B cell (primary cell): ENCODE measurements at regions not wholly inside any gene's neighbourhood (a gene's known extent, or its start where the extent isn't known, plus 50 kb on each side); places are given as distances from the start of the nearest gene placed in this dataset.

Source experiments
- ATAC-seq: fragments of 200-7000 bp; cut with Tn5 transposase; one replicate; pipeline ENCODE4 v1.10.0; 2021; ENCODE audit warnings: low read depth, mild to moderate bottlenecking, moderate number of reproducible peaks, moderate library complexity
- CTCF ChIA-PET: fragments of 350-600 bp; sonication (Branson Sonifier 250); formaldehyde crosslinking; loops from one replicate; lab custom pipeline; 2021; ENCODE audit warnings: antibody characterized with exemption, inconsistent platforms; lab: Charles Lee
- POLR2A ChIA-PET: fragments of 350-600 bp; sonication (Branson Sonifier 250); formaldehyde crosslinking; loops from one replicate; lab custom pipeline; 2021; ENCODE audit warnings: antibody characterized with exemption; lab: Charles Lee
- DNase-seq: peaks from one replicate; pipeline ENCODE4 v3.0.0; 2013
- H2AFZ ChIP-seq: 2 replicates; pipeline ENCODE4 v1.6.1; 2012; ENCODE audit warnings: mild to moderate bottlenecking, low read depth, low read length; ENCODE audit not compliant: insufficient read depth, poor library complexity, severe bottlenecking
- H3K27ac ChIP-seq, 2 donors: 1 replicate in 1 of 2; 2 replicates in 1 of 2; pipeline ENCODE4 v1.5.1; 2012 to 2013; ENCODE audit warnings: low read length in 2 of 2, mild to moderate bottlenecking in 2 of 2, moderate library complexity in 1 of 2
- H3K27me3 ChIP-seq, 4 experiments: fragments of 200-600 bp in 1 of 4; sonication (generic) in 1 of 4; replicated peaks in 1 of 4; 1 replicate in 2 of 4; 2 replicates in 2 of 4; pipeline versions ENCODE4 v1.6.1 to v1.7.0; 2013 to 2016; ENCODE audit warnings: low read length in 3 of 4, mild to moderate bottlenecking in 2 of 4, mixed read lengths in 1 of 4, moderate library complexity in 1 of 4; ENCODE audit not compliant: insufficient read depth in 4 of 4, control insufficient read depth in 3 of 4; ENCODE audit errors: control extremely low read depth in 1 of 4
- H3K36me3 ChIP-seq, 2 experiments: replicated peaks in 1 of 2; 1 replicate in 1 of 2; 2 replicates in 1 of 2; pipeline versions ENCODE4 v1.6.1 to v1.7.1; 2013; ENCODE audit warnings: low read length in 1 of 2; ENCODE audit not compliant: insufficient read depth in 2 of 2, control insufficient read depth in 1 of 2; ENCODE audit errors: control extremely low read depth in 1 of 2, extremely low read depth in 1 of 2
- H3K4me1 ChIP-seq, 2 donors: fragments of 200-600 bp in 1 of 2; sonication (generic) in 1 of 2; 1 replicate in 1 of 2; 2 replicates in 1 of 2; pipeline versions ENCODE4 v1.5.1 to v1.6.1; 2013 to 2017; ENCODE audit warnings: low read length in 2 of 2; ENCODE audit not compliant: control insufficient read depth in 2 of 2, insufficient read depth in 2 of 2
- H3K4me2 ChIP-seq: replicated peaks from 2 replicates; pipeline ENCODE3; 2012; ENCODE audit warnings: mild to moderate bottlenecking, low read depth, low read length; ENCODE audit not compliant: poor library complexity, severe bottlenecking
- H3K4me3 ChIP-seq, 5 experiments: fragments of 200-600 bp in 1 of 5; sonication (generic) in 1 of 5; 1 replicate in 3 of 5; 2 replicates in 2 of 5; pipeline versions ENCODE4 v1.5.1 to v1.7.0; 2011 to 2016; ENCODE audit warnings: low read length in 4 of 5, mild to moderate bottlenecking in 4 of 5, low read depth in 2 of 5, control low read depth in 1 of 5, moderate library complexity in 1 of 5; ENCODE audit not compliant: insufficient read depth in 1 of 5; ENCODE audit errors: control extremely low read depth in 1 of 5, extremely low read depth in 1 of 5
- H3K79me2 ChIP-seq: fragments of 200-600 bp; sonication (generic); one replicate; pipeline ENCODE4 v1.6.0; 2016; ENCODE audit warnings: low read length; ENCODE audit not compliant: control insufficient read depth, insufficient read depth
- H3K9ac ChIP-seq: fragments of 200-600 bp; sonication (generic); 2 replicates; pipeline ENCODE4 v1.6.1; 2017; ENCODE audit warnings: mild to moderate bottlenecking, low read length, moderate library complexity
- H3K9me3 ChIP-seq, 3 donors: one replicate each; pipeline versions ENCODE4 v1.6.1 to v1.7.1; 2013; ENCODE audit warnings: low read length in 2 of 3; ENCODE audit not compliant: control insufficient read depth in 2 of 3, insufficient read depth in 1 of 3; ENCODE audit errors: control extremely low read depth in 1 of 3
- H4K20me1 ChIP-seq: 2 replicates; pipeline ENCODE4 v1.6.0; 2012; ENCODE audit warnings: mild to moderate bottlenecking, low read length; ENCODE audit not compliant: insufficient read depth, control insufficient read depth, poor library complexity, severe bottlenecking
- H3K27ac Mint-ChIP-seq: one replicate; pipeline ENCODE4 v1.8.0; 2021; ENCODE audit warnings: mixed read lengths
- H3K27me3 Mint-ChIP-seq: one replicate; pipeline ENCODE4 v1.8.0; 2021; ENCODE audit warnings: mixed read lengths
- H3K4me1 Mint-ChIP-seq: one replicate; pipeline ENCODE4 v1.8.0; 2021; ENCODE audit warnings: mixed read lengths
- H3K4me3 Mint-ChIP-seq: one replicate; pipeline ENCODE4 v1.8.0; 2021; ENCODE audit warnings: mixed read lengths
- H3K9me3 Mint-ChIP-seq: one replicate; pipeline ENCODE4 v1.8.0; 2022; ENCODE audit warnings: mixed read lengths; ENCODE audit not compliant: insufficient read depth
- EZH2 ChIP-seq: IDR thresholded peaks from 2 replicates; pipeline ENCODE4 v1.6.1; 2012; ENCODE audit warnings: borderline replicate concordance, low read depth, mild to moderate bottlenecking, moderate library complexity, low read length; ENCODE audit not compliant: insufficient read depth, poor library complexity, severe bottlenecking
- WGBS: methylation state at CpG from one replicate; pipeline ENCODE4 v1.1.5; 2013; ENCODE audit warnings: missing lambda C conversion rate; ENCODE audit not compliant: insufficient coverage; 5-methylcytosine and 5-hydroxymethylcytosine counted together
- intact Hi-C: fragments of 100-400 bp; cut with micrococcal nuclease; formaldehyde crosslinking; loops from one replicate; pipeline ENCODE4 v1.10.0; 2022
- TF ChIP-seq, protein P1 (sequence below): fragments of 200-600 bp; IDR thresholded peaks from one replicate; pipeline ENCODE4 v1.8.0; 2022; ENCODE audit warnings: antibody characterized with exemption, mild to moderate bottlenecking

GRCh38 chr6:134658596-134658995 is 291.3 kb downstream of the ALDH8A1 start:
- Histone ChIP-seq H3K36me3 (no peaks in the 10 kb centered on the region), H3K4me2 (no peak overlapping the region), H3K4me1 (no peaks in the 10 kb centered on the region), H4K20me1 (no peaks in the 10 kb centered on the region), H3K9ac (no peak overlapping the region), H3K9me3 (no peaks in the 10 kb centered on the region), H3K79me2 (no peaks in the 10 kb centered on the region), H2AFZ (no peak overlapping the region), H3K4me3 (no peak overlapping the region), H3K27ac (no peak overlapping the region), H3K27me3 (no peaks in the 10 kb centered on the region)
- DNase-seq (no peak), ATAC-seq (no peak)
- no peak overlapping the region for H3K27ac Mint-ChIP-seq
- H3K9me3 Mint-ChIP-seq, result no peaks in the 10 kb centered on the region
- intact Hi-C loops, result no loop called here
- TF ChIP-seq EZH2, result no peak
- TF ChIP-seq, protein P1, sequence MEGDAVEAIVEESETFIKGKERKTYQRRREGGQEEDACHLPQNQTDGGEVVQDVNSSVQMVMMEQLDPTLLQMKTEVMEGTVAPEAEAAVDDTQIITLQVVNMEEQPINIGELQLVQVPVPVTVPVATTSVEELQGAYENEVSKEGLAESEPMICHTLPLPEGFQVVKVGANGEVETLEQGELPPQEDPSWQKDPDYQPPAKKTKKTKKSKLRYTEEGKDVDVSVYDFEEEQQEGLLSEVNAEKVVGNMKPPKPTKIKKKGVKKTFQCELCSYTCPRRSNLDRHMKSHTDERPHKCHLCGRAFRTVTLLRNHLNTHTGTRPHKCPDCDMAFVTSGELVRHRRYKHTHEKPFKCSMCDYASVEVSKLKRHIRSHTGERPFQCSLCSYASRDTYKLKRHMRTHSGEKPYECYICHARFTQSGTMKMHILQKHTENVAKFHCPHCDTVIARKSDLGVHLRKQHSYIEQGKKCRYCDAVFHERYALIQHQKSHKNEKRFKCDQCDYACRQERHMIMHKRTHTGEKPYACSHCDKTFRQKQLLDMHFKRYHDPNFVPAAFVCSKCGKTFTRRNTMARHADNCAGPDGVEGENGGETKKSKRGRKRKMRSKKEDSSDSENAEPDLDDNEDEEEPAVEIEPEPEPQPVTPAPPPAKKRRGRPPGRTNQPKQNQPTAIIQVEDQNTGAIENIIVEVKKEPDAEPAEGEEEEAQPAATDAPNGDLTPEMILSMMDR, result no peak
- no peaks in the 10 kb centered on the region for H3K4me1 Mint-ChIP-seq
- ChIA-PET POLR2A (no interaction called here), CTCF (interaction anchor here (1.4 kb wide), 1 partner anchor 501 kb away, joined by 3 read pairs; no protein-coding TSS in a partner anchor)
- no peaks in the 10 kb centered on the region for H3K27me3 Mint-ChIP-seq
- H3K4me3 Mint-ChIP-seq, result no peak overlapping the region
- WGBS, result no CpG with 5 or more reads among the region's 5 CpGs

DNA sequence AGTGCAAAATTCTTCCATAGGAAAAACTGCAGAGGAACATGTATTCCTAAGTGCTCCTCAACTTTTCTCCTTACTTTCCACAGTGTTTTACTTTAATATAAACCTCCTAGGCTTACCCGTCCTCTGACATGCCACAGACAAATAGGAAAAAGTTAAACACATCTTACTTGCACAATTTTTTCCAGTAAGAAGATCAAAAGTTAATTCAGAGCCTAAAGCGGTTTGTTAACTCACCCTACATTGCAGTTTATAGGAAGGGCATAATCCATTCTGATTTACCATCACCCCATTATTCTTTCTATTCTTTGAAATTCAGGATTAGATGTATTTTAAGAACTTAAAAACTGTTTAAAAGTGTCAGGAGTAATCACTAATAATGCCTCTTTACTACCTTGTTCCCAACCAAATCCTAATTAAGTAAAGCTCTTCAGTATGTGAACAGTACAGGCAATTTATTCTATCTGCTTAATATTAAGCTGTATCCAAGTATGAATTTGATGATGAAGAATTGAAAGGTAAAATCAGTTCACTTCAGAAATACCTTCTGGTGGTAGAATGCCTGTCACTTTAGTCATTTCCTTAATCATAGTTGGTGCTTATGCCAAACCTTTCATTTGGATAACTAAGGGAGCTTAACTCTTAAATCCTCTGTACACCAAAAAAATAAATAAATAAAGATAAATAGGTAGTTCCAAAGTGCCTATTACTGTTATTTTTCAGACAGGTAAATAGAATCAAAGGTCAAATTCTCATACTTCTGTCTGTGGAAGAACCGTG is 292.0 kb downstream of the ALDH8A1 start:
- no peak overlapping the region for H3K9ac ChIP-seq
- no peak for TF ChIP-seq EZH2
- TF ChIP-seq, protein P1, result no peak
- H3K36me3 ChIP-seq, result no peaks in the 10 kb centered on the region
- H3K4me3 ChIP-seq, result no peak overlapping the region
- ChIA-PET POLR2A (no interaction called here), CTCF (interaction anchor here (1.1 to 1.4 kb wide), 2 partner anchors 17 to 500 kb away, joined by 3 to 4 read pairs; no protein-coding TSS in a partner anchor)
- no peaks in the 10 kb centered on the region for H3K4me1 ChIP-seq
- H3K27me3 ChIP-seq, result no peaks in the 10 kb centered on the region
- no peak overlapping the region for H3K27ac ChIP-seq
- no peaks in the 10 kb centered on the region for H3K27me3 Mint-ChIP-seq
- H2AFZ ChIP-seq, result no peak overlapping the region
- H3K4me2 ChIP-seq, result no peak overlapping the region
- intact Hi-C loops, result no loop called here
- no peak for DNase-seq
- H3K4me1 Mint-ChIP-seq, result no peaks in the 10 kb centered on the region
- no peak overlapping the region for H3K27ac Mint-ChIP-seq
- H4K20me1 ChIP-seq, result no peaks in the 10 kb centered on the region
- ATAC-seq, result no peak
- H3K9me3 ChIP-seq, result no peaks in the 10 kb centered on the region
- H3K4me3 Mint-ChIP-seq, result no peak overlapping the region
- 83% methylated on average over 1 of the region's 3 CpGs for WGBS
- no peaks in the 10 kb centered on the region for H3K79me2 ChIP-seq
- H3K9me3 Mint-ChIP-seq, result no peaks in the 10 kb centered on the region
